ENCODE measurements at regions not wholly inside any gene's neighbourhood (a gene's known extent, or its start where the extent isn't known, plus 50 kb on each side); places are given as distances from the start of the nearest gene placed in this dataset.
"Not testable (repeated sequence)": the region's sequence is repeated elsewhere in the genome, so short reads cannot be mapped to it uniquely, and the experiment has no call there.

DNA sequence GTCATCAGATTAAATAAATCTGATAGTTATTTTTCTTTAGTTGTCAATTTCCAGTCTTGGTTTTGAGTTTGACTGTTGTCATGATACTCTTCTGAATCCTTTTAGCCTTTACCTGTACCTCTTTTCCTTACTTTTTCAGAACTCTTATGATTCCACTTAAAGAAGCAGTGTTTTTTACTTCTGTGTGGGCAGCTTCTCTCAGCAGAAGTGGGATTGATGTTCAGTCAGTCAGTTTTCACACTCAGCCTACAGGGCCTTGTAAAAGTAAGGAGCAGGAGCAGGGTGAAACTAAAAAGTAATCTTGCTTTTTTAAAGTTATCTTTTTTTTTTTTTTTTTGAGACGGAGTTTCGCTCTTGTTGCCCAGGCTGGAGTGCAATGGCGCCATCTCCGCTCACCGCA is 75.1 kb downstream of the HAUS1 start:
- no peak for DNase-seq

DNA sequence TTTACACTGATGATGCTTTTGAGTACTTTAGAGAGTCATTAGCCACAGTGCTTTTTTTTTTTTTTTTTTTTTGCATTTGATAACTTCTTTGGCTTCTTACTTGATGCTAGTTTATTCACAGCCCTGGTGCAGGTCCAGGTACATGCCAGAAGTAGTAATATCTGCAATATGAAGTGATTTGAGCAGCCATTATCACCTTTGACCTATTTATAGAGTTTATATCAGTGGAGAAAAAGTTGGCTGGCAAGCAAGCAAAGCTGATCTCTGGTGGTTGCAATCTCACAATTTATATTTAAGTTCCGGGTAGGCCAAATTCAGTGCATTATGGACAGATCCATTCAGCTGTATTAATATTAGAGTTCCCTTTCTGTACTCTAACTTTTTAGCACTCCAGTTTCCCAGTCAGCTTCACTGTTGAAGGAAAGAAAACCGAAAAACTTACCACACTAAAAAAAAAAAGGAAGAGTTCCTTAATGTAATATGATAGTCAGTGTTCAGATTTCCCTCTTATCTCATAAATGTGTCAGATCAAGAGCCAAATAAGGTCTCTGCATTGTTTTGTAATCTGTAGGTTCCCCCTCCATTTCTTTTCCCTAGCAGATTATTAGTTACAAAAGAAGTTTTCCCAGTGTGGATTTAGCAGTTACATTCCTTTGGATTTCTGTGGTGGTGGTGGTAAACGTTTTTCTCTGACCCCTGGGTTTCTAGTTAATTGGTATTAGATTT is 78.6 kb downstream of the HAUS1 start:
- no peak for DNase-seq

DNA sequence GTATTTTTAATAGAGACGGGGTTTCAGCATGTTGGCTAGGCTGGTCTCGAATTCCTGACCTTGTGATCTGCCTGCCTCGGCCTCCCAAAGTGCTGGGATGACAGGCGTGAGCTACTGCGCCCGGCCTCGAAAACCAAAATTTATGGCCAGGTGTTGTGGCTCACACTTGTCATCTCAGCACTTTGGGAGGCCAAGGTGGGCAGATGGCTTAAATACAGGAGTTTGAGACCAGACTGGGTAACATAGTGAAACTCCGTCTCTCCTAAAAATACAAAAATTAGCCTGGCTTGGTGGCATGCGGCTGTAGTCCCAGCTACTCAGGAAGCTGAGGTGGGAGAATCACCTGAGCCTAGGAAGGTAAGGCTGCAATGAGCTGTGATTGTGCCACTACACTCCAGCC is 80.1 kb downstream of the HAUS1 start:
- DNase-seq, result not testable (repeated sequence)

DNA sequence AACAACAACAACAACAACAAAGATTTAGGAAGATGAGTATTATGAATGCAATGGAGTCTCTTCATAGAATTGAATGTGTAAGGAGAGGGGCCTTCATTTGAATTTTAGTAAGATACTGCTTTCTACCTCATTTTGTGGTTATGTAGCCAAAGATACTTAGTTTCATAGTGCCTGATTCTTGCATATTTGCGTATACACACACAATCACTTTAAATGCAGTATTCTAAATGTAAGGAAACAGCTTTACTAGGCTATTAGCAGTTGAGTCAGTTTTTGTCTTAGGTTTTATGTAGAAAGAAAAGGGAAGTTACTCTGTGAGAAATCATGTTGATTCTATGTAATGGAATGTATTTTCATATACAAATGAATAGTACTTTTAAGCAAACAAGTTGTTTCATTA is 80.5 kb downstream of the HAUS1 start:
- DNase-seq, result no peak

DNA sequence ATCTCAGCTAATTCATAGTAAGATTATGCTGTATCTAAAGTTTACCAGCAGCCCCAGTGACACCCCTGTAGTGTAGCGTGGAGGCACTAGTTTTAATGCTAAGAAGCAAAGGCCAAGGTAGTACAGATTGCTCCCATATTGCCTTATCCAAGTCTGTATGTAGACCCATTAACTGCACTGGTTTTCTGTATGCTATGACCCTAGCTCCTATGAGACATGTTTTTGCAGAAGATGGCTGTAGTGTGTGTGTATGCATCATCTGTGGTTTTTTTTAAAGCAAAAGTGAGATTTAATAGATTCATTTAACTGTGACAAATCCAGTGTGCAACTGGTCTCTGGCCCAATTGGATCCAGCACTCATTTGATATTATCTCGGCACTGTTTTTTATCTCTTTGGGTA is 86.5 kb downstream of the HAUS1 start:
- no peak for DNase-seq

DNA sequence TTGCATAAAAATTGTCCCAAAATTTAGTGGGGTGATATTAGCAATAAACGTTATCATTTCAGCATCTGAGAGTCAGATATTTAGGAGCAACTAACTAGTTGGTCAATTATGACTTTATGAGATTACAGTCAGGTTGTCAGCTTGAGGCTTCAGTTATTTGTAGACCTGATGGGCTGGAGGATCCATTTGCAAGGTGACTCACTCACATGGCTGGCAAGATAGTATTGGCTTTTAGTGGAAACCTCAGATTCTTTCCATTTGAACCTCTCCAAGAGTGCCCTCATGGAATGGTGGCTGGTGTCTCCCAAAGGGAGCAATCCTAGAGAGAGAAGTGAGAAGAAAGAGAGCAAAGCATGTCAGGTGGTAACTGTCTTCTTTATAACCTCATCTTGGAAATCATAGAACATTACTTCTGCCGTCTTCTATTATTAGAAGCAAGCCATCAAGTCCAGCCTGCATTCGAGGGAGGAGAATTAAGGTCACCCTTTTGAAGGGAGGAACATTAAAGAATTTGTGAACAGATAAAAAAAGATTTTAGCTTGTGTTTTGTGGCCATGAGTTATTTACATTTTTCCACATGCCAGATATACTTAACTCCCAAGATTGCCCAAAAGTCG is 92.5 kb downstream of the HAUS1 start:
- no peak for DNase-seq

DNA sequence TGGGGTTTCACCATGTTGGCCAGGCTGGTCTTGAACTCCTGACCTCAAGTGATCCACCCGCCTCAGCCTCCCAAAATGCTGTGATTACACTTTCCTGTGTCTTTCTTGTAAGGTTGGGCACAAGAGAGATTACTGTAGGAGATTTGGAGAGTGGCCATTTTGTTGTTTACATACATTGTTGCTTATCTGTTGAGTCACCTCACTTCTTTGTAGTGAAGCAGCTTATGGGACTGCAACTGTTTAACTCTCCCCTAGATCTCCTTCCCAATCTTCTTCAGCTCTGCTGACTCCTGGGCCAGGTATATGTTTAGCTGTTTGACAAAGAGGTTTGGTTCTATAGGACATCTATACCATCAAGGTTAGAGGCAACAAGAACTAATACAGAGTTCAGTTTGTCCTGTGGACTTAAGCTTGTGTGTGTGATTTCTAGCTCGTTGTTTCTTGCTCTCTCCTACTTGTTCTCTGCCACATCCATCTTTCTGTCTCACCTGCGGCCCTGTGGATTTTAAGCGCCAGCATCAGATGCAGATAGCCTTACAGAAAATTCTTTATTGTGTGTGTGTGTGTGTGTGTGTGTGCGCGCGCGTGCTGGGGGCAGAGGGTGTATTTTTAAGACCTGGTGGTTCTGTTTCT is 95.4 kb downstream of the HAUS1 start:
- DNase-seq, result no peak

DNA sequence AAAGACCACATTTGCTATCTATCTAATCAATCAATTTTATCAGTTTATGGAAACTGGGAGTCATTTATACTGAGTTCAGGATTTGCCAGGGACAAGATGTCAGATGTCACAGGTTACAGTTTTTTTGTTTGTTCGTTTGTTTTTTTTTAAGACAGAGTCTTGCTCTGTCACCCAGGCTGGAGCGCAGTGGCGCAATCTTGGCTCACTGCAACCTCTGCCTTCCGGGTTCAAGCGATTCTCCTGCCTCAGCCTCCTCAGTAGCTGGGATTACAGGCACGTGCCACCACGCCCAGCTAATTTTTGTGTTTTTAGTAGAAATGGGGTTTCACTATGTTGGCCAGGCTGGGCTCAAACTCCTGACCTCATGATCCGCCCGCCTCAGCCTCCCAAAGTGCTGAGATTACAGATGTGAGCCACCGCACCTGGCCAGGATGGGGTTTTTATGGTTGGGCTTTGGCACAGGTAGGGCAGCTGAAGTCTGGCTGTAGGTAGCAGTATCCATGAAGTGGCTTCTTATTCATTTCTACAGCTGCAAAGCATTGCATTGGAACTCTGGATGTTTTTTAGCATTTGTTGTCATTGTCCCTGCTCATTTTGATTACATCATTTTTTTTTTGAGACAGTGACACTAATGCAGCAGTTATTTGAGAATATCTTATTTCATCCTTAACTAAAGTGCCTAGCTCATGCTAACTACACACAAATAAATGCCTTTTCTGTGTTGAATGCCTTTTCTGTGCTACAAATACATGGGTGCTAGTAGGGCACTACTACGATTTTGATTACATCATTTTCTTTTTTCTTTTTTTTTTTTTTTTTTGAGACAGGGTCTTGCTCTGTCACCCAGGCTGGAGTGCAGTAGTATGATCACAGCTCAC is 96.2 kb downstream of the HAUS1 start:
- DNase-seq, result not testable (repeated sequence)

DNA sequence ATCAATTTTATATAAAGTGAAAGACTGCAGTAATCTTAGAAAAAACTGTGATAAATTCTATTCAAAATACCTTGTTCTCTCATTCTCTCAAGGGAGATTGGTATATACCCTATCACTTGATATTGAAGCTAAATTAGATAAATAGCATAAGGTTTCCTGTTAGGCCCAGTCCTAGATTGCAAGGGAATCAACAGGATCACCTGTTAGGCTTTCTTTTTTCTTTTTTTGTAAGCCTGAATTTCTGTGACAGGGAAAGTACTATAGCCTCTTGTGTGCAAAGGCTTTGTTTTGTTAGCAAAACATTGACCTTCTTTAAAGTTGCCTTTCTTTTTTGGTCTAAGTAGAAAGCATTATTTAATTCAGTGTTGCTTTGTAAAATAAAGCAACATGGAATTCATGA is 100.0 kb downstream of the HAUS1 start:
- no peak for DNase-seq

DNA sequence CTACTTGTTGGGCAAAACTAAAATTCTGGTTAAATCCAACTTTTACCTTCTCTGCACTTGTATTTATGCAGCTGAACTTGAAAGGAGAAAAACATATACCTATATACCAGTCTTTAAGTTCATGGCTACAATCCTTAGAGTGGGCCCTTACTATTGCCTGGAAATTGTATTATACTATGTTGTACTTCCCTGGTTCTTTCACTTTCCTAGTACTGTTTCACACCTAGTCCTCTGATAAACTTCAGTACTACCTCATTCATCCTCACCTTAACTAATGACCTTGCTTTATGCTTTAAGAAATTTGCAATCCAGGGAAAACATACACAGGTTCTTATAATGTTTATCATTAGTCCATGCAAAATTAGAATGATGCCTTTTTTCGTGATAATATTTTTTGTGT is 103.8 kb downstream of the HAUS1 start:
- no peak for DNase-seq

DNA sequence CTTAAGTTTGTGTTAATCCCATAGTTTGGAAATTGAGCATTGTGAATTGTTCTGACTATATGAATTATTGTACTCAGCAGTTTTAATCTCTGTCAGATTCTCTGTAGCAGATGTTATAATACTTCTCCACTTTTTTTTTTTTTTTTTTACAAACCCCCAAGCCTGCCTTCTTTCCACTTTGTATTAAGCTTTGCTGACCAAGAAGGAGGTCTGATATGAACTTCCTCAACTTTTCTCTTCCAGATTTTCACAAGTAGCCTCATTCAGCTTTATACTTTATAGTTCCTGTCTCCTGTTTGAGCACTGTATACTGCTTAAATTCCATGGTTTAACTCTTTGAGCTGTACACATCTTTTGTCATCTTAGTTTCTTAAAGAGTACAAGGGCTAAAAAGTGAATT is 105.0 kb downstream of the HAUS1 start:
- DNase-seq, result no peak

DNA sequence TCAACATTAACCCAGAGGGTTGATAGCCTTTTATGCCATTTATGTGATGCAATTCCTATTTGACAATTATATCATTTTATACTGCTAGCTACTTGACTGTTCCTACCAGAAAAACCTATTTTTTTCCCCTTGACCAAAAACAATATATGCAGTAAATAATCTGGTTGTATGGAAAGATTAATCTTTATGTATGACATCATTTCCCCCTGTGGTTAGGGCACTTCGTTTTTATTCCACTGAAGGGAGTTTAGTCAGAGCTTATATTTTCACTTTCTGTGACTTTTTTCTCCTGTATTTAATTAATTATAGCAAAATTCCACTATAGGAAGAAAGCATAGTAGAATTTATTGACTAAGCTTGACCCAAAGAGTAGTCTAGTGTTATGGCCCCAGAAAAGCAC is 107.6 kb downstream of the HAUS1 start:
- DNase-seq, result no peak

DNA sequence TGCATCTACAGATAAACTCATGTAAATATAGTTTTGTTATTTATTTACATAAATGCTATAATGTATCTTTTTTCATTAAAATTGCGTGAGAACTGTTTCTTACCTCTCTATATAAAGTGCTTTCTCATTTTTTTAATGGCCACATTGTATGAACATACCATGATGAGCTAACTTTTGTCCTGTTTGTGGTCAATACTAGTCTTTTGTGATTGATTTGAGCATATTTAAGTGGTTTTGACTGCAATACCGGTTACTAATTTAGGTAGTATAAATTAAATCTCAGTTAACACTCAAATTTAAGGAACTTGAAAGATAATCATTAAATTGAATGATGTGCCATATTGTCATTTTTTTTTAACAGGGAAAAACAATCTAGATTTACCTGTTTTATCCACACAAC is 108.2 kb downstream of the HAUS1 start:
- no peak for DNase-seq

DNA sequence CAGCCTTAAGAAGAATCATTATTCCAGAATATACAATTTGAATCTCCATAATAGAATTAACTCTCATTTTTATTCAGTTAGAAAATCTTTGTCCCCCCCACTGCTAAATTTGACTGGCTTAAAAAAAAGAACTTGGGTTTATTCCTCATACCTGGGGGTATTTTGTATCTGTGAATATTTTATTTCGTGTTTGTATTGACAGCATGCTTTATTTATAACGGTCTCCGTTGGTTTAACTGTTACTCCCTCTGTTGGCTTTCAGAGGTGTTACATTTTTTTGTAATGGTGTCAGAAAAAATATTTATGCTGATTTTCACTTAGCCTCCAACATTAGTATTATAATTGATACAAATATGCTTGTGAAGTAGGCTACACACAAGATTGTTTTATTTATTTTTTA is 109.1 kb downstream of the HAUS1 start:
- no peak for DNase-seq

DNA sequence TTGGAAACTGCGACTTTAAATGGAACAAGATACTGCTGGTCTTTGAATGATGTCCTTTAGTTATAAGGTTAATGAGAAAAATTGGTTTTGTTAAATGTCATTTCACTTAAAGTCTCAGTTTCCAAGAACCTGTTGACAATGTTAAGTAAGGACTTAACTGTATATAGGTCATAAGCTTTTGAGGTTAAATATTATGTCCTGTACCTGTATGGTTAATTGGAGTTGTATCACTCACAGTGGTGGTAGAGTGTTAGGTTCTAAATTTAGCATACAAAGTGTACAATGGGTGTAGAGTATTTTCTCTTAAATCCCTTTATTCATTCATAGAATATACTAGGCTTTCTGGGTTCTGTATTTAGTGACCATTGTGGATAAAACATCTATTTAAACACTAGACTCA is 110.2 kb downstream of the HAUS1 start:
- no peak for DNase-seq

DNA sequence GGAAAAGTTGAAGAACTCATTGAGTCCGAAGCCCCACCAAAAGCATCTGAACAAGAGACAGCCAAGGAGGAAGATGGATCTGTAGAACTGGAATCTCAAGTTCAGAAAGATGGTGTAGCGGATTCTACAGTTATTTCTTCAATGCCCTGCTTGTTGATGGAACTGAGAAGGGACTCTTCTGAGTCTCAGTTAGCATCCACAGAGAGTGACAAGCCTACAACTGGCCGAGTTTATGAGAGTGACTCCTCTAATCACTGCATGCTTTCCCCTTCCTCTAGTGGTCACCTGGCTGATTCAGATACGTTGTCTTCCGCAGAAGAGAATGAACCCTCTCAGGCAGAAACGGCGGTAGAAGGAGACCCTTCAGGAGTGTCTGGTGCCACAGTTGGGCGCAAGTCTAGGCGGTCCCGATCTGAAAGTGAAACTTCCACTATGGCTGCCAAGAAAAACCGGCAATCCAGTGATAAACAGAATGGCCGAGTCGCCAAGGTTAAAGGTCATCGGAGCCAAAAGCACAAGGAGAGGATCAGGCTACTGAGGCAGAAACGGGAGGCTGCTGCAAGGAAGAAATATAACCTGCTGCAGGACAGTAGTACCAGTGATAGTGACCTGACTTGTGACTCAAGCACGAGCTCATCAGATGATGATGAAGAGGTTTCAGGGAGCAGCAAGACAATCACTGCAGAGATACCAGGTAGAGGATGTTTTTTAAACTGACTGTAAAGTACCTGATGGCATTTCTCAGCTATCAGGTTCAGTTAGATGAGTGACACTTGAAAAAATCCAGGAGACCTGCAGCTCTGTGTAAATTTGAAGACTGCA is 111.9 kb downstream of the HAUS1 start:
- no peak for DNase-seq

DNA sequence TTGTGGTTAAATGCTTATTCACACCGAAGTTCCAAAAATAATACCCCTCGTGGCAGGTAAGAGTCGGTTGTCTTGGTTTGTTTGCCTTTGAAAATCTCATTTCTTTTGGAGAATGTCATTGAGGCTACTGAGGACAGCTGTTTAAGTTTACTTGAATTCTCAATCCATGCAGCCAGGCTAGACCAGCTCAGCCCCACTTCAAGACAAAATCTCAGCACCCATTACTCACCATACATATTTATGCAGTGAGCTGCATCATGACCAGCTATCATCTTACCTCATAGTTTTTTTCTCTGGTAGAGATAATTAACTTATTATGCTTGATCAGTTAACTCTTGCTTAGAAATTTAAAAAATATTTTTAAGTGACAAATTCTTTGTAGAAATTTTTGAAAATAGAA is 115.9 kb downstream of the HAUS1 start:
- no peak for DNase-seq

DNA sequence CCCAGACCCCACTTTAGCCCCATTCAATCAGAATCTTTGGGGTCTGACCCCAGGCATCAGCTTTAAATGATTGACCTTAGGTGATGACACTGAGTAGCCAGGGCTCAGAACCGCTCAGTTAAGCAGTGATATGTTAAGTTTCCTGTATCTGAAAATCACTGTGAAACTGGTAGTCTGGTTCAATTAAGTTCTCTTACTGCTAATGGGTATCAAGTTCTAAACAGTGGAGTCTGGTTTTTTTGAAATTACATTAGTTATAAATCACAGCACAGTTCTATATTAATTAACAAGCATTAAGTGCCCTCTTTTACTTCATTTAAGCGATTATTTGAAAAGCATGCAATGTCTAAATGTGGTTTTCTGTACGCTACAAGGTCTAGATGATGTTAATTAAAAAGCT is 117.9 kb downstream of the HAUS1 start:
- DNase-seq, result no peak

DNA sequence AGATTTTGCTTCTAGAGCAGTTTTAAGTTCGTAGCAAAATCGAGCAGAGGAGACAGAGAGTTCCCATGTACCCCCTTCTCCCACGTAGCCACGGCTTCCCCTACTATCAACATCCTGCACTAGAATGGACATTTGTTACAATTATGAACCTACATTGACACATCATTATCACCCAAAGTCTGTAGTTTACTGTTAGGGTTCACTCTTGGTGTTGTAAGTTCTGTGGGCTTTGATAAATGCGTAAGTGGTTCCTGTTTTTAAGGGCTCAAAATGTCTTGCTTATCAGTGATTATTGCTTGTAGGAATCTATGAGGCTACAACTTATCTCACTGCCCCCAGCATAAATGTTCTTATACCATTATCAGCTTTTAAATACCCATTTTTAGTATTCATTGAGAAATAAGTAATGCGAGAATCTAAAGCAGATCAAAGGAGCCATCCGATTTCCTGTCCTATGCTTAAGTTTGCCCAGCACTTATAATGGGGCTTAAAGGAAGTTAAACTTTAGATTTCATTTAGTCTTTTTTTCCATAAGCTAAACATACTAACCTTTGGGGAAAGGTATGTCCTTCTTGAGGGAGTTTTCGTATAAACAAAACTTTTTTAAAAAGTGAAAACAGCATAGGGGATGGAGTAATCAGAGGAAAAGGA is 118.7 kb downstream of the HAUS1 start:
- DNase-seq, result no peak

DNA sequence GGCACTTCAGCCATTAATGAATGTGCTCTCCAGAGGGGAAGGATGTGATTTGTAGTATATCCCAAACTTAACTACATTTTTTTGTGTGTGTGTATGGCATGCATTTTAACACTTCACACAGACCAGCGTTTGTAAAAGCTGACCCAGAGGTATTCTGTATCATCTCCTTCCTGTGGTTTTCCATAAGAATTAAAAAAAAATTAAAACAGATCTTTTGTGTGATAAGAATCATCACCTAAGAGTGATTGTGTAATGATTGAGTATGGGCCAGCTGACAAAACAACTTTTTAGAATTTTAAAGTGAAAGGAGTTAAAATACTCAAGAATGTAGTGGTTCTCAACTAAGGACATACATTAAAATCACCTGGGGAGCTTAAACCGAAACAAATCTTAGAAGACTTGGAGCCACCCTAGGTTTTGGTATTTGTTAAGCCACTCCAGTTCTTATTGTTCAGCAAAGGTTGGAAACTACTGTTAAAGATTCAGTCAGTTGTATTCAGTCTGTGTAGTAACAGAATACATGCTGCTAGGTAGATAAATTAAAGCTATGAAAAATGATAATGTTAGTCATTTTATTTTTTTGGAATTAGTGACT is 120.1 kb downstream of the HAUS1 start:
- DNase-seq, result no peak

DNA sequence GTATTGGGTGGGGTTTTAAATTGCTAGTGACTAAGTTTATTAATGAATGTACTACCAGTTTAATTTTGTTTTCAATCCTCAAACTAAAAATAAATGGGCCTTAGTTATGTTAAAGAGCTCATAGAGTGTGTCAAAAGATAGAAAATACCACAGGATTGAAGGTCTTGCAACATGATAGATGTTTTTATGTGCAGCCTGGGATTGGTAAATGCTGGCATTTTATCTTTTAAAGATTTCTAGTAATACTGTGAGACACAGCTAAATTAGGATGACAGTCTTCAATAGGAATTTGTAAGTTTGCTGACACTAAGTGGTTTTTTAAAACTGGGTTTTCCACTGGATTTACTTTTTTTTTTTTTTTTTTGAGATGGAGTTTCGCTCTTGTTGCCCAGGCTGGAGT is 122.3 kb downstream of the HAUS1 start:
- no peak for DNase-seq

DNA sequence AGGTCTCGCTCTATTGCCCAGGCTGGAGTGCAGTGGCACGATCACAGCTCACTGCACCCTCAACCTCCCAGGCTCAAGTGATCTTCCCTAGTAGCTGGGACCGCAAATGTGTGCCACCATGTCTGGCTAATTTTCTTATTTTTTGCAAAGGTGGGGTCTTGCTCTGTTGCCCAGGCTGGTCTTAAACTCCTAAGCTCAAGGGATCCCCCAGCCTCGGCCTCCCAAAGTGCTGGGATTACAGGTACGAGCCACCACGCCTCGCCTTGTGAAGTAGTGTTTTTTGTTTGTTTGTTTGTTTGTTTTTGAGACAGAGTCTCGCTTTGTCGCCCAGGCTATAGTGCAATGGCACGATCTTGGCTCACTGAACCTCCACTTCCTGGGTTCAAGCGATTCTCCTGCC is 125.5 kb downstream of the HAUS1 start:
- DNase-seq, result not testable (repeated sequence)
